ENCODE measurements at regions not wholly inside any gene's neighbourhood (a gene's known extent, or its start where the extent isn't known, plus 50 kb on each side); places are given as distances from the start of the nearest gene placed in this dataset.

DNA sequence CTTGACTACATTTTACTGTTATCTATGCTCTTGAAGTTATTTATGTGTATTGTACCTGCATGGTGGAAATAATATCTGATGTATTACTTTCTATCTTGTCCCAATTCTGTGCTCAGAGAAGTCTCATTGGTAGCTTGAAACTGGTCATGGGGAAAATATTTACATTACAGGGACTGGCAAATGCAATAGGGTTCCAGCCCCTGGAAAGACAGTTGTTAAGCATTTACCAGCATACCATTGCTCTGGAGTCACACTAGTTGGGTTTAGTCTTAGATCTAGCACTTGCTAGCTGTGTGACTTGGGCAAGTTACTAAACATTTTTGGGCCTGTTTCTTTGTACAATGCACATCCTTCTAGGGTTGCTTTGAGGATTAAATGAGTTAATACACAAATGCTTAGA is 86.3 kb upstream of the NRXN3 start:
- TF ChIP-seq, protein P1, sequence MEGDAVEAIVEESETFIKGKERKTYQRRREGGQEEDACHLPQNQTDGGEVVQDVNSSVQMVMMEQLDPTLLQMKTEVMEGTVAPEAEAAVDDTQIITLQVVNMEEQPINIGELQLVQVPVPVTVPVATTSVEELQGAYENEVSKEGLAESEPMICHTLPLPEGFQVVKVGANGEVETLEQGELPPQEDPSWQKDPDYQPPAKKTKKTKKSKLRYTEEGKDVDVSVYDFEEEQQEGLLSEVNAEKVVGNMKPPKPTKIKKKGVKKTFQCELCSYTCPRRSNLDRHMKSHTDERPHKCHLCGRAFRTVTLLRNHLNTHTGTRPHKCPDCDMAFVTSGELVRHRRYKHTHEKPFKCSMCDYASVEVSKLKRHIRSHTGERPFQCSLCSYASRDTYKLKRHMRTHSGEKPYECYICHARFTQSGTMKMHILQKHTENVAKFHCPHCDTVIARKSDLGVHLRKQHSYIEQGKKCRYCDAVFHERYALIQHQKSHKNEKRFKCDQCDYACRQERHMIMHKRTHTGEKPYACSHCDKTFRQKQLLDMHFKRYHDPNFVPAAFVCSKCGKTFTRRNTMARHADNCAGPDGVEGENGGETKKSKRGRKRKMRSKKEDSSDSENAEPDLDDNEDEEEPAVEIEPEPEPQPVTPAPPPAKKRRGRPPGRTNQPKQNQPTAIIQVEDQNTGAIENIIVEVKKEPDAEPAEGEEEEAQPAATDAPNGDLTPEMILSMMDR (IDR thresholded peaks at IDR 0.05): no peak
- no peak for TF ChIP-seq POLR2A (IDR thresholded peaks at IDR 0.05)

Measured in heart left ventricle (tissue), 13 donors.